ENCODE measurements at regions not wholly inside any gene's neighbourhood (a gene's known extent, or its start where the extent isn't known, plus 50 kb on each side); places are given as distances from the start of the nearest gene placed in this dataset.

- TF ChIP-seq CTCF (IDR thresholded peaks at IDR 0.05) = no peak
- TF ChIP-seq ZFX (IDR thresholded peaks at IDR 0.05; ENCODE audit: borderline replicate concordance) = no peak
Observed at GRCh38 chr3:76132154-76132470, 346.8 kb upstream of the ZNF717 start.
